ENCODE measurements at regions not wholly inside any gene's neighbourhood (a gene's known extent, or its start where the extent isn't known, plus 50 kb on each side); places are given as distances from the start of the nearest gene placed in this dataset.

DNA sequence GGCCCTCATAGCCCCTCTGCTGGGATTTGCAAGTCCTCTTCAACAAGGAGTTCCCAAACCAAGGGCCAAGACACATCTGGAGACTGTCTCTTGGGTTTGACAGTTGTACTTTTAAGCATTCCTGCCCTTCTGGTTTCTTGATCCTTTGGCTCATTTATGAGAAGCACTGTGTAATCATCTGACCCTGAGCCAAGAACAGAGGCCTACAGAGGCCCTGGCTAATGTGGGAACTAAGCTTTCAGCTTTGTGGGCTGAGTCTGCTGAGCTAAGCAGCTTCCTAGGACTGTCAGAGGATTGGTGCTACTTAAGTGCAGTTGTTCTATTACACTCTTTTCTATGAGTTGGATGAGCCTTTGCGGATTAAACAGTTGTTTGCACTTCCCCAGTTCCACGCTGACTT is 178.3 kb downstream of the KBTBD8 start:
- no peak for DNase-seq (ENCODE audit: extremely low read depth, low read depth)
- TF ChIP-seq, protein P1, sequence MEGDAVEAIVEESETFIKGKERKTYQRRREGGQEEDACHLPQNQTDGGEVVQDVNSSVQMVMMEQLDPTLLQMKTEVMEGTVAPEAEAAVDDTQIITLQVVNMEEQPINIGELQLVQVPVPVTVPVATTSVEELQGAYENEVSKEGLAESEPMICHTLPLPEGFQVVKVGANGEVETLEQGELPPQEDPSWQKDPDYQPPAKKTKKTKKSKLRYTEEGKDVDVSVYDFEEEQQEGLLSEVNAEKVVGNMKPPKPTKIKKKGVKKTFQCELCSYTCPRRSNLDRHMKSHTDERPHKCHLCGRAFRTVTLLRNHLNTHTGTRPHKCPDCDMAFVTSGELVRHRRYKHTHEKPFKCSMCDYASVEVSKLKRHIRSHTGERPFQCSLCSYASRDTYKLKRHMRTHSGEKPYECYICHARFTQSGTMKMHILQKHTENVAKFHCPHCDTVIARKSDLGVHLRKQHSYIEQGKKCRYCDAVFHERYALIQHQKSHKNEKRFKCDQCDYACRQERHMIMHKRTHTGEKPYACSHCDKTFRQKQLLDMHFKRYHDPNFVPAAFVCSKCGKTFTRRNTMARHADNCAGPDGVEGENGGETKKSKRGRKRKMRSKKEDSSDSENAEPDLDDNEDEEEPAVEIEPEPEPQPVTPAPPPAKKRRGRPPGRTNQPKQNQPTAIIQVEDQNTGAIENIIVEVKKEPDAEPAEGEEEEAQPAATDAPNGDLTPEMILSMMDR (IDR thresholded peaks at IDR 0.05; ENCODE audit: low read depth, low read length, missing control alignments), result no peak
- H3K4me3 ChIP-seq (replicated peaks; ENCODE audit: low read depth, low read length), result no peak overlapping the region

DNA sequence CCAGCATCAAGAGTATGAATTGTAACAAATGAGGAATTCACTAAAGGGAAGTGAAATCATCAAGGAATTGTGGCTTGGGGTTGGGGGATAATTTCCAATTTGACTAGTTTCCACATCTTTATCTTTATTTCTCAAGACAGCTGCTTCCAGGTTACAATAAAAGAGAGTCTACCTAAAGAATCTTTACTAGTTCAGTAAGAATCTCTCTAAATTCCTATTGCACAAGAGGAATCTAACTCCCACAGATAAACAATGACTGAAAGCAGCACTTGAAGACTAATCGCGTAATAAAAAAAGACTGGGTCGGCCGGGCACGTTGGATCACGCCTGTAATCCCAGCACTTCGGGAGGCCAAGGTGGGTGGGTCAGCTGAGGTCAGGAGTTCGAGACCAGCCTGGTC is 194.4 kb downstream of the KBTBD8 start:
- H3K4me3 ChIP-seq (replicated peaks; ENCODE audit: low read depth, low read length), result no peak overlapping the region
- TF ChIP-seq, protein P1 (IDR thresholded peaks at IDR 0.05; ENCODE audit: low read depth, low read length, missing control alignments), result no peak
- no peak for DNase-seq (ENCODE audit: extremely low read depth, low read depth)

DNA sequence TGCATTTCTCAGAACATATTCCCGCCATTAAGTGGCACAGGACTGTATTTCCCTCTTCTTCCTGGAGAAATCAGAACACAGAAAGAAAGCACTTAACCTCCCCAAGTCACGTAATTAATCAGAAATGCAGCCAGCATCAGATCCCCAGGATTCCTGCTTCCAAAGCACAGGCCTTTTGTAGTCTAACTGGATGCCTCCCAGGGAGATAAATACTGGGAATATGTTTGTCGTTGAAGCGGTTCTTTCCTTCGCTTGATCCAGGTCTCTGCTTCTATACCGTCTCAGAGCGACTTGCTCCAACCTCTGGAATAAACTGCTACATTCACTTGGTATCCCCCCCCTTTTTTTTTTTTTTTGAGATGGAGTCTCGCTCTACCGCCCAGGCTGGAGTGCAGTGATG is 198.6 kb downstream of the KBTBD8 start:
- TF ChIP-seq, protein P1 (IDR thresholded peaks at IDR 0.05; ENCODE audit: low read depth, low read length, missing control alignments), result no peak
- no peak for DNase-seq (ENCODE audit: extremely low read depth, low read depth)
- no peak overlapping the region for H3K4me3 ChIP-seq (replicated peaks; ENCODE audit: low read depth, low read length)

DNA sequence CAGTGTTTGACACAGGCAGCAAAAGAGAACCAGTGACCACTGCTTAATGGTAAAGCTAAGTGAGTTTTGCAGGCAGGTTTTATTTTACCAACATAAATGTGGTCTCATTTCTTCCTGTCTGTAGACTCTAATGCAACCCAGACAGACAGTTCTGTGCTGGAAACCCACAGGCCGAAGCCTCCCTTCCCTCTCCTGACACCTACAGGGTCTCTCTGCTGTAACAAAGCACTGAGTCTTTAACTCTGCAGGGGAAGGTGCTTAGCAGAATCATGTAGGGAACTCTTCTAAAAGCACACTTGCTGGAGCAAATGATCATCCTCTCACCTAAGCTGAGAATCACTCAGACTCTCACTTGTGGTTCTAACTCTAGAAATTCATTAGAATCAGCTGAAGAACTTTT is 200.3 kb downstream of the KBTBD8 start:
- TF ChIP-seq, protein P1 (IDR thresholded peaks at IDR 0.05; ENCODE audit: low read depth, low read length, missing control alignments), result no peak
- H3K4me3 ChIP-seq (replicated peaks; ENCODE audit: low read depth, low read length), result no peak overlapping the region
- DNase-seq (ENCODE audit: extremely low read depth, low read depth), result no peak

DNA sequence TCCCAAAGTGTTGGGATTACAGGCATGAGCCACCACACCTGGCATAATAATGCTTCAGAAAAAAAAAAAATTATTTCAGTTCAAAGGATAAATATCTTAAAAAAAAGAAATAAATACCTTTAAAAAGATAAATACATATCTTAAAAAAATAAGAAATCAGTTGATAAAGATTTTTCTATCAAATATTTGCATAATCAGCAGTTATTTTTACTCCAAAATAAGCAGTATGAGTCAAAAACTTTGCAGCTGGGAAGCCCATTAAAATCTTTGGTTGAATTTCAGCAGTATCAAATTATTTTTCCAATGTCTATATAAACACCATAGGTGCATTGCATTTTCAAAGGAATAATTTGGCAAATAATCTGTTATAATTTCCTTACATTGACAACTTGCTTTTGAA is 202.5 kb downstream of the KBTBD8 start:
- DNase-seq (ENCODE audit: extremely low read depth, low read depth), result no peak
- H3K4me3 ChIP-seq (replicated peaks; ENCODE audit: low read depth, low read length), result no peak overlapping the region
- TF ChIP-seq, protein P1 (IDR thresholded peaks at IDR 0.05; ENCODE audit: low read depth, low read length, missing control alignments), result no peak

DNA sequence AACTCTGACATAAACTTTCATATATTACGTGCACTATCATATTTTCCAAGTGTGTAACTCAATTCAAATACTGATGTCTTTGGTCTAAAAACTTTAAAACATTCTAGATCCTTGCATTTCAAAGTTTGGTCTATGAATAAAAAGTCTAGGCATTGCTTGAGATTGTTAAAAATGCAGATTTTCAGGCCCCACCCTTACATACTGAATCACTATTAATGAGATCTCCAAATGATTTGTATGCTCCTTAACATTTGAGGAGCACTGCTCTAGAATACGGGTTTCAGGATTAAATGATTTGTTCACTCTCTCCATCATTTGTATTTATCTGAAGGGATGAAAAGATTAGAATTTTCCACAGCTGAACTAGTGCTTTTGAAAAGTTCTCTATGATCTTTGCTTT is 202.9 kb downstream of the KBTBD8 start:
- H3K4me3 ChIP-seq (replicated peaks; ENCODE audit: low read depth, low read length), result no peak overlapping the region
- DNase-seq (ENCODE audit: extremely low read depth, low read depth), result no peak
- TF ChIP-seq, protein P1 (IDR thresholded peaks at IDR 0.05; ENCODE audit: low read depth, low read length, missing control alignments), result no peak

DNA sequence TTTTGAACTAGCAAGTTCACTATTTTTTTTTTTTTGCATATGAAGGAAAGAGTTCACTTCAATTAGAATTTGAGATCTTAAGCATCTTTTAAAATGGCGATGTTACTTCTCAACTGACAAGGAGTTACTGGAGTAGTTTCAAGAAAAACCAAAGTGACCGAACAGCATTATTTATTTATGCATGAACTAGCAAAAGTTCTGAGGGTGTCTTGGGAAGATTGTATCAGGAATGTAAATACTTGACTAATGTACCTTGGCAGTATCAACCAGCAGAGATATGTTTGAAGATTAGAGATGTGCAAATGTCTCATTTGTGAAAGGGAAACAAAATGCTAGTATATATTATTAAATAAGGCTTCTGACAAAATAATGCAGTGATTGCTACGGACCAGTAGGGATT is 203.9 kb downstream of the KBTBD8 start:
- no peak overlapping the region for H3K4me3 ChIP-seq (replicated peaks; ENCODE audit: low read depth, low read length)
- TF ChIP-seq, protein P1 (IDR thresholded peaks at IDR 0.05; ENCODE audit: low read depth, low read length, missing control alignments), result no peak
- DNase-seq (ENCODE audit: extremely low read depth, low read depth), result no peak
